WTC11 (cell line): ENCODE measurements at regions not wholly inside any gene's neighbourhood (a gene's known extent, or its start where the extent isn't known, plus 50 kb on each side); places are given as distances from the start of the nearest gene placed in this dataset.
"Not testable (repeated sequence)": the region's sequence is repeated elsewhere in the genome, so short reads cannot be mapped to it uniquely, and the experiment has no call there.

Source experiments
- ATAC-seq: fragments of 200-7000 bp; cut with Tn5 transposase; 2 replicates; pipeline ENCODE4 v1.10.0; 2021; ENCODE audit warnings: mild to moderate bottlenecking, moderate library complexity
- CTCF ChIA-PET: fragments of 300-600 bp; sonication (Branson Sonifier 250); formaldehyde crosslinking; loops from one replicate; lab custom pipeline; 2021; ENCODE audit warnings: antibody characterized with exemption; lab: Charles Lee
- POLR2A ChIA-PET: fragments of 350-600 bp; sonication (Branson Sonifier 250); formaldehyde crosslinking; loops from one replicate; lab custom pipeline; 2021; ENCODE audit warnings: antibody characterized with exemption; lab: Charles Lee
- DNase-seq: peaks from one replicate; pipeline ENCODE4 v3.0.0; 2021; ENCODE audit warnings: low spot score
- H3K27ac Mint-ChIP-seq: 2 replicates; pipeline ENCODE4 v1.8.0; 2021; ENCODE audit warnings: mixed read lengths
- H3K27me3 Mint-ChIP-seq: 2 replicates; pipeline ENCODE4 v1.8.0; 2021; ENCODE audit warnings: low read depth, mild to moderate bottlenecking, moderate library complexity, mixed read lengths
- H3K36me3 Mint-ChIP-seq: 2 replicates; pipeline ENCODE4 v1.8.0; 2021; ENCODE audit warnings: mixed read lengths
- H3K4me1 Mint-ChIP-seq: 2 replicates; pipeline ENCODE4 v1.8.0; 2022; ENCODE audit warnings: mixed read lengths
- H3K4me3 Mint-ChIP-seq: 2 replicates; pipeline ENCODE4 v1.8.0; 2021; ENCODE audit warnings: mild to moderate bottlenecking, moderate library complexity, mixed read lengths
- H3K9me3 Mint-ChIP-seq: 2 replicates; pipeline ENCODE4 v1.8.0; 2021; ENCODE audit warnings: mixed read lengths
- ARID4B ChIP-seq: sonication (generic); formaldehyde crosslinking; IDR thresholded peaks from 2 replicates; pipeline ENCODE4 v1.8.0; 2023; ENCODE audit warnings: missing genetic modification reagents, mild to moderate bottlenecking, borderline replicate concordance
- ATF1 ChIP-seq: sonication (generic); formaldehyde crosslinking; IDR thresholded peaks from 2 replicates; pipeline ENCODE4 v1.8.1; 2023; ENCODE audit warnings: mild to moderate bottlenecking, moderate library complexity, missing genetic modification reagents
- ATF3 ChIP-seq: sonication (generic); formaldehyde crosslinking; conservative IDR thresholded peaks from 2 replicates; pipeline ENCODE4 v1.8.1; 2022; ENCODE audit warnings: mild to moderate bottlenecking, missing genetic modification reagents
- CREB1 ChIP-seq: sonication (generic); formaldehyde crosslinking; IDR thresholded peaks from 2 replicates; pipeline ENCODE4 v1.8.0; 2023; ENCODE audit warnings: mild to moderate bottlenecking, missing genetic modification reagents
- E2F1 ChIP-seq: sonication (generic); formaldehyde crosslinking; IDR thresholded peaks from 2 replicates; pipeline ENCODE4 v1.8.0; 2022; ENCODE audit warnings: mild to moderate bottlenecking, missing genetic modification reagents
- EMX1 ChIP-seq: fragments of 250-450 bp; sonication (Bioruptor Pico); IDR thresholded peaks from 2 replicates; pipeline ENCODE4 v1.8.0; 2021; ENCODE audit warnings: mild to moderate bottlenecking
- ERG ChIP-seq: fragments of 250-450 bp; sonication (Bioruptor Pico); IDR thresholded peaks from 2 replicates; pipeline ENCODE4 v1.8.0; 2021; ENCODE audit warnings: mild to moderate bottlenecking
- ESRRA ChIP-seq: sonication (generic); formaldehyde crosslinking; IDR thresholded peaks from 2 replicates; pipeline ENCODE4 v1.8.1; 2022; ENCODE audit warnings: mild to moderate bottlenecking, missing genetic modification reagents, borderline replicate concordance
- ETV6 ChIP-seq: sonication (generic); formaldehyde crosslinking; IDR thresholded peaks from 2 replicates; pipeline ENCODE4 v1.8.1; 2022; ENCODE audit warnings: mild to moderate bottlenecking, missing genetic modification reagents
- GRHL2 ChIP-seq: fragments of 250-450 bp; sonication (Bioruptor Pico); IDR thresholded peaks from 2 replicates; pipeline ENCODE4 v1.8.0; 2022; ENCODE audit warnings: mild to moderate bottlenecking, moderate library complexity; ENCODE audit not compliant: insufficient replicate concordance, severe bottlenecking
- MAX ChIP-seq: sonication (generic); formaldehyde crosslinking; IDR thresholded peaks from 2 replicates; pipeline ENCODE4 v1.8.0; 2022; ENCODE audit warnings: mild to moderate bottlenecking, missing genetic modification reagents
- OVOL2 ChIP-seq: fragments of 250-450 bp; sonication (Bioruptor Pico); IDR thresholded peaks from 2 replicates; pipeline ENCODE4 v1.9.0; 2021; ENCODE audit warnings: mild to moderate bottlenecking, borderline replicate concordance
- TCF7 ChIP-seq: sonication (generic); formaldehyde crosslinking; IDR thresholded peaks from 2 replicates; pipeline ENCODE4 v1.8.0; 2022; ENCODE audit warnings: mild to moderate bottlenecking, low read depth, missing genetic modification reagents, moderate library complexity
- TEAD4 ChIP-seq: sonication (generic); formaldehyde crosslinking; IDR thresholded peaks from 2 replicates; pipeline ENCODE4 v1.8.0; 2022; ENCODE audit warnings: mild to moderate bottlenecking, missing genetic modification reagents
- TP53 ChIP-seq: sonication (generic); formaldehyde crosslinking; IDR thresholded peaks from 2 replicates; pipeline ENCODE4 v1.8.1; 2023; ENCODE audit warnings: mild to moderate bottlenecking, missing genetic modification reagents
- USF1 ChIP-seq: sonication (generic); formaldehyde crosslinking; IDR thresholded peaks from 2 replicates; pipeline ENCODE4 v1.8.0; 2022; ENCODE audit warnings: mild to moderate bottlenecking, missing genetic modification reagents
- ZNF121 ChIP-seq: sonication (generic); formaldehyde crosslinking; IDR thresholded peaks from 2 replicates; pipeline ENCODE4 v1.8.0; 2023; ENCODE audit warnings: missing genetic modification reagents
- ZNF219 ChIP-seq: sonication (generic); formaldehyde crosslinking; IDR thresholded peaks from 2 replicates; pipeline ENCODE4 v1.8.0; 2023; ENCODE audit warnings: missing genetic modification reagents, mild to moderate bottlenecking, borderline replicate concordance
- ZNF232 ChIP-seq: sonication (generic); formaldehyde crosslinking; IDR thresholded peaks from 2 replicates; pipeline ENCODE4 v1.8.0; 2022; ENCODE audit warnings: mild to moderate bottlenecking, missing genetic modification reagents
- ZNF317 ChIP-seq: sonication (generic); formaldehyde crosslinking; IDR thresholded peaks from 2 replicates; pipeline ENCODE4 v1.8.1; 2023; ENCODE audit warnings: low read depth, mild to moderate bottlenecking, moderate library complexity, missing genetic modification reagents, borderline replicate concordance
- ZNF423 ChIP-seq: fragments of 250-450 bp; sonication (Bioruptor Pico); IDR thresholded peaks from 2 replicates; pipeline ENCODE4 v2.1.2; 2022; ENCODE audit warnings: mild to moderate bottlenecking, moderate library complexity

- TF ChIP-seq OVOL2: no peak
- TF ChIP-seq ZNF232: no peak
- no peak for TF ChIP-seq USF1 (CRISPR knock-in tag)
- TF ChIP-seq EMX1: no peak
- no peak for TF ChIP-seq TP53 (CRISPR knock-in tag)
These were observed 466.0 kb upstream of the GRM7 start (continued) for GRCh38 chr3:6394944-6395343.

- ATAC-seq (no peak), DNase-seq (no peak)
- Mint-ChIP-seq H3K27ac (no peak overlapping the region), H3K9me3 (peaks cover 49% of the 10 kb centered on the region), H3K36me3 (peaks cover 24% of the 10 kb centered on the region), H3K4me1 (peaks cover 20% of the 10 kb centered on the region), H3K4me3 (no peak overlapping the region), H3K27me3 (no peaks in the 10 kb centered on the region; the same call in none of the 2 replicates)
- ChIA-PET CTCF (no interaction called here), POLR2A (no interaction called here)
- no peak for TF ChIP-seq GRHL2 (CRISPR knock-in tag)
- no peak for TF ChIP-seq ZNF121 (CRISPR knock-in tag)
- TF ChIP-seq ATF3: no peak
- no peak for TF ChIP-seq E2F1 (CRISPR knock-in tag)
- no peak for TF ChIP-seq ZNF423 (CRISPR knock-in tag)
- no peak for TF ChIP-seq ZNF317 (CRISPR knock-in tag)
- TF ChIP-seq TCF7 (CRISPR knock-in tag): no peak
- TF ChIP-seq OVOL2: no peak
- no peak for TF ChIP-seq CREB1 (CRISPR knock-in tag)
These were observed 464.3 kb upstream of the GRM7 start for GRCh38 chr3:6396631-6397030.

- Mint-ChIP-seq H3K4me1 (peaks cover 11% of the 10 kb centered on the region), H3K9me3 (peaks cover 43% of the 10 kb centered on the region), H3K36me3 (peaks cover 25% of the 10 kb centered on the region)
- POLR2A ChIA-PET, DNase-seq, H3K27ac Mint-ChIP-seq, H3K27me3 Mint-ChIP-seq, H3K4me3 Mint-ChIP-seq, ATAC-seq, CTCF ChIA-PET: not testable (repeated sequence)
These were observed 458.2 kb upstream of the GRM7 start for GRCh38 chr3:6402666-6403065.

GRCh38 chr3:6406923-6407322 is 454.0 kb upstream of the GRM7 start:
- H3K36me3 Mint-ChIP-seq: peaks cover 22% of the 10 kb centered on the region
- H3K27me3 Mint-ChIP-seq, ATAC-seq, DNase-seq, H3K27ac Mint-ChIP-seq, CTCF ChIA-PET, POLR2A ChIA-PET, H3K4me3 Mint-ChIP-seq, H3K4me1 Mint-ChIP-seq: not testable (repeated sequence)
- peaks cover 34% of the 10 kb centered on the region for H3K9me3 Mint-ChIP-seq

- ATAC-seq (no peak), DNase-seq (no peak)
- ChIA-PET CTCF (no interaction called here), POLR2A (no interaction called here)
- H3K9me3 Mint-ChIP-seq: peaks cover 36% of the 10 kb centered on the region
- H3K27me3 Mint-ChIP-seq: no peaks in the 10 kb centered on the region
- peaks cover 16% of the 10 kb centered on the region for H3K36me3 Mint-ChIP-seq
- H3K4me3 Mint-ChIP-seq: no peak overlapping the region
- no peak overlapping the region for H3K27ac Mint-ChIP-seq
- no peaks in the 10 kb centered on the region for H3K4me1 Mint-ChIP-seq
- TF ChIP-seq ERG (CRISPR knock-in tag): no peak
- no peak for TF ChIP-seq ESRRA
- TF ChIP-seq MAX (CRISPR knock-in tag): no peak
- TF ChIP-seq ZNF219 (CRISPR knock-in tag): no peak
- TF ChIP-seq ETV6 (CRISPR knock-in tag): no peak
- TF ChIP-seq ARID4B (CRISPR knock-in tag): no peak
- no peak for TF ChIP-seq TEAD4
- no peak for TF ChIP-seq ATF1 (CRISPR knock-in tag)
These were observed 444.8 kb upstream of the GRM7 start for GRCh38 chr3:6416049-6416661.
